OCI-LY3 (cell line): ENCODE measurements at regions not wholly inside any gene's neighbourhood (a gene's known extent, or its start where the extent isn't known, plus 50 kb on each side); places are given as distances from the start of the nearest gene placed in this dataset.

Experiments used
- H2AFZ ChIP-seq: fragments of 200-600, 300-600 bp; shearing (Covaris generic); 2 replicates; pipeline ENCODE4 v1.6.0; 2014; ENCODE audit warnings: antibody characterized with exemption, low read depth, low read length
- H3K27ac ChIP-seq: fragments of 200-600, 300-600 bp; sonication (generic); 2 replicates; pipeline ENCODE4 v1.5.1; 2014; ENCODE audit warnings: mild to moderate bottlenecking, low read length, moderate library complexity, mixed read lengths
- H3K27me3 ChIP-seq: fragments of 200-600, 300-600 bp; sonication (generic); 2 replicates; pipeline ENCODE4 v1.6.1; 2014; ENCODE audit warnings: low read depth, low read length, mixed read lengths
- H3K36me3 ChIP-seq: fragments of 200-600, 300-600 bp; sonication (generic); replicated peaks from 2 replicates; pipeline ENCODE3; 2014; ENCODE audit warnings: low read depth, low read length, mixed read lengths
- H3K4me1 ChIP-seq: fragments of 300-600, 200-600 bp; sonication (generic); 2 replicates; pipeline ENCODE4 v1.6.1; 2014; ENCODE audit warnings: low read length, mixed read lengths
- H3K4me2 ChIP-seq: fragments of 200-600, 300-600 bp; sonication (generic); 2 replicates; pipeline ENCODE4 v1.6.1; 2014; ENCODE audit warnings: low read length, mixed read lengths
- H3K4me3 ChIP-seq: fragments of 300-600, 200-600 bp; sonication (generic); 2 replicates; pipeline ENCODE4 v1.5.1; 2014; ENCODE audit warnings: antibody characterized with exemption, mild to moderate bottlenecking, low read length, moderate library complexity
- H3K79me2 ChIP-seq: fragments of 300-600, 200-600 bp; shearing (Covaris generic); 2 replicates; pipeline ENCODE4 v1.6.1; 2014; ENCODE audit warnings: mild to moderate bottlenecking, low read length, mixed read lengths
- H3K9ac ChIP-seq: fragments of 300-600, 200-600 bp; shearing (Covaris generic); 2 replicates; pipeline ENCODE4 v1.6.0; 2014; ENCODE audit warnings: mild to moderate bottlenecking, low read length, moderate library complexity
- H3K9me3 ChIP-seq: fragments of 200-600, 300-600 bp; shearing (Covaris generic); 2 replicates; pipeline ENCODE4 v1.6.1; 2014; ENCODE audit warnings: low read length, mixed read lengths; ENCODE audit not compliant: insufficient read depth
- H4K20me1 ChIP-seq: fragments of 200-600, 300-600 bp; sonication (generic); 2 replicates; pipeline ENCODE4 v1.6.1; 2016; ENCODE audit warnings: low read length, mixed read lengths; ENCODE audit not compliant: insufficient read depth
- EZH2phosphoT487 ChIP-seq: fragments of 200-600 bp; shearing (Covaris generic); IDR thresholded peaks from 2 replicates; pipeline ENCODE4 v1.6.1; 2018; ENCODE audit warnings: antibody characterized with exemption, mixed run types, low read depth
- TF ChIP-seq, protein P1 (sequence below): fragments of 200-600, 300-600 bp; sonication (generic); IDR thresholded peaks from 2 replicates; pipeline ENCODE4 v1.5.1; 2014; ENCODE audit warnings: antibody characterized with exemption, low read length, low read depth

DNA sequence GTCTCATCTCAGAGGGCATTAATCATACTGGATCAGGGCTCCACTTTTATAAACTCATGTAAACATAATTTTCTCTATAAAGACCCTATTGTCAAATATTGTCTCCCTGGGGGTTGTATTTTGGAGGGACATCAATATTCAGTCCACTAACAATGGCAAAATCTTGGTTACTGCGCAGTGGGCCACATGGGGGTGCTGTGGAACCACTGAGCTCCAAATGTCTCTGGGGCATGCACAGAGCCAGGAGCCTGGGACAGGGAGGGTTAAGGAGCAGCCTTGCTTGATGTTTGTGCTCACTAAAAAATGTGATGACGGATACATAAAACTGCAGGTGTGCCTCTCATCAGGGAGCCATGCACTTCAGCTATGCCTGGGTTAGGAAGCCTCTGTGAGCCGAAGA is 62.1 kb upstream of the PRSS58 start:
- Histone ChIP-seq H2AFZ (no peak overlapping the region), H3K4me2 (no peak overlapping the region), H3K9me3 (no peaks in the 10 kb centered on the region), H3K9ac (no peak overlapping the region), H4K20me1 (no peaks in the 10 kb centered on the region), H3K4me3 (no peak overlapping the region), H3K27me3 (peaks cover 50% of the 10 kb centered on the region), H3K27ac (no peak overlapping the region), H3K36me3 (no peaks in the 10 kb centered on the region), H3K79me2 (no peaks in the 10 kb centered on the region), H3K4me1 (no peaks in the 10 kb centered on the region)
- TF ChIP-seq EZH2phosphoT487 = no peak
- TF ChIP-seq, protein P1, sequence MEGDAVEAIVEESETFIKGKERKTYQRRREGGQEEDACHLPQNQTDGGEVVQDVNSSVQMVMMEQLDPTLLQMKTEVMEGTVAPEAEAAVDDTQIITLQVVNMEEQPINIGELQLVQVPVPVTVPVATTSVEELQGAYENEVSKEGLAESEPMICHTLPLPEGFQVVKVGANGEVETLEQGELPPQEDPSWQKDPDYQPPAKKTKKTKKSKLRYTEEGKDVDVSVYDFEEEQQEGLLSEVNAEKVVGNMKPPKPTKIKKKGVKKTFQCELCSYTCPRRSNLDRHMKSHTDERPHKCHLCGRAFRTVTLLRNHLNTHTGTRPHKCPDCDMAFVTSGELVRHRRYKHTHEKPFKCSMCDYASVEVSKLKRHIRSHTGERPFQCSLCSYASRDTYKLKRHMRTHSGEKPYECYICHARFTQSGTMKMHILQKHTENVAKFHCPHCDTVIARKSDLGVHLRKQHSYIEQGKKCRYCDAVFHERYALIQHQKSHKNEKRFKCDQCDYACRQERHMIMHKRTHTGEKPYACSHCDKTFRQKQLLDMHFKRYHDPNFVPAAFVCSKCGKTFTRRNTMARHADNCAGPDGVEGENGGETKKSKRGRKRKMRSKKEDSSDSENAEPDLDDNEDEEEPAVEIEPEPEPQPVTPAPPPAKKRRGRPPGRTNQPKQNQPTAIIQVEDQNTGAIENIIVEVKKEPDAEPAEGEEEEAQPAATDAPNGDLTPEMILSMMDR = peak; percentile 61

DNA sequence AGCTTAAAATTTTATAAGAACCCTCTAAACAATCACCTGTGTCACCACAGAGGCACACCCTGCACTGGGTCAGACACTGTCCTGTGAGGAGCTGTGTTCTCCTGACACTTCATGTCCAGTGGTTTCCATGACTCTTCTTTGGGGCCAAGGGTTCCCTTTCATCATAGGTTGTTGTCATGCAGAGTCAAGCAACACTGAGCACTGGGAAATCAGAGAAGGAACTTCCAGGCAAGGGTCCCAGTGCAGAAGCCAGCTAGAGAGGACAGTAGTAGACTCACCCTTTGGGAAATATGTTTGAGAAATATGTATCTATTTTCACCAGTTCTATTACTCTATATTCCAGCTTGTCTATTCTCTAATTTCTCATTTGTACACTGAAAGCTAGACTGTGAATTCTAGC is 56.4 kb upstream of the PRSS58 start:
- TF ChIP-seq, protein P1 = no peak
- TF ChIP-seq EZH2phosphoT487 = no peak
- Histone ChIP-seq H3K36me3 (no peaks in the 10 kb centered on the region), H3K9ac (no peak overlapping the region), H3K9me3 (no peaks in the 10 kb centered on the region), H3K27me3 (peaks cover 74% of the 10 kb centered on the region), H3K27ac (no peak overlapping the region), H2AFZ (no peak overlapping the region), H3K4me1 (no peaks in the 10 kb centered on the region), H3K79me2 (no peaks in the 10 kb centered on the region), H4K20me1 (no peaks in the 10 kb centered on the region), H3K4me2 (no peak overlapping the region), H3K4me3 (no peak overlapping the region)

DNA sequence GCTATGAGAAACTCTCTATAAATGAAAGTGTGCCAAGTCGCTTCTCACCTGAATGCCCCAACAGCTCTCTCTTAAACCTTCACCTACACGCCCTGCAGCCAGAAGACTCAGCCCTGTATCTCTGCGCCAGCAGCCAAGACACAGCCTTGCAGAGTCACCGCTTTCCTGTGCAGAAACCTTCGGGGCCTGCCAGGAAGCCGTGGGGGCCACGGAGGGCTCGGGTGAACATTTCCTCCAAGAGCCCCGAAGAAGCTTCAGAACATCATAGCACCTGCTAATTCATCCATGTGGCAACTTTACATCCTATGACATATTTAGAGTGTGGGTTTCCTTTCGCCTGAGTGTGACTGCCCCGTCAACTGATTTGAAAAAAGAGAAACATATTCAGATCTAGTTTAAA is 55.7 kb upstream of the PRSS58 start:
- H3K36me3 ChIP-seq = no peaks in the 10 kb centered on the region
- no peaks in the 10 kb centered on the region for H3K4me1 ChIP-seq
- H3K4me3 ChIP-seq = no peak overlapping the region
- no peaks in the 10 kb centered on the region for H4K20me1 ChIP-seq
- H3K4me2 ChIP-seq = no peak overlapping the region
- H2AFZ ChIP-seq = no peak overlapping the region
- no peaks in the 10 kb centered on the region for H3K9me3 ChIP-seq
- no peaks in the 10 kb centered on the region for H3K79me2 ChIP-seq
- no peak for TF ChIP-seq EZH2phosphoT487
- TF ChIP-seq, protein P1 = no peak
- H3K9ac ChIP-seq = no peak overlapping the region
- peaks cover 75% of the 10 kb centered on the region for H3K27me3 ChIP-seq
- no peak overlapping the region for H3K27ac ChIP-seq

DNA sequence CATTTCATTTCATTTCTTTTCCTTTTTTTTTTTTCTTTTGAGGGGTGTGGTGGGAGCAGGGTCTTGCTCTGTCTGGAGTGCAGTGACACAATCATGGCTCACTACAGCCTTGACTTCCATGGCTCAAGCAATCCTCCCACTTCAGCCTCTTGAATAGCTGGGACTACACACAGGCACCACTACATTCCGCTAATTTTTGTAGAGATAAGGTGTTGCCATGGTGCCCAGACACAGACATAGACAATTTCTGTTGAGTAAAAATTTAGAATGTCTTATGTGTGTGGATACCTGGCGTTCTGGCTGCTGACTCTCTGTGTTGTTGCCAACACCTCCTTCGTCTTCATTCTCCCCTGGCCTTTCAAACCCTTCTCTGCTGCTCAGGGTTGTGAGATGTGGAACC is 54.0 kb upstream of the PRSS58 start:
- TF ChIP-seq, protein P1 = no peak
- Histone ChIP-seq H3K79me2 (no peaks in the 10 kb centered on the region), H3K4me3 (no peak overlapping the region), H3K27me3 (peaks cover 63% of the 10 kb centered on the region), H3K4me1 (no peaks in the 10 kb centered on the region), H4K20me1 (no peaks in the 10 kb centered on the region), H3K9me3 (no peaks in the 10 kb centered on the region), H3K9ac (no peak overlapping the region), H3K36me3 (no peaks in the 10 kb centered on the region), H2AFZ (no peak overlapping the region), H3K27ac (no peak overlapping the region), H3K4me2 (no peak overlapping the region)
